HG03066 (cell line): ENCODE measurements at regions not wholly inside any gene's neighbourhood (a gene's known extent, or its start where the extent isn't known, plus 50 kb on each side); places are given as distances from the start of the nearest gene placed in this dataset.
"Not testable (repeated sequence)": the region's sequence is repeated elsewhere in the genome, so short reads cannot be mapped to it uniquely, and the experiment has no call there.

ENCODE experiments used
- ATAC-seq: cut with Tn5 transposase; IDR thresholded peaks from one replicate; pipeline ENCODE4 v1.9.1; 2021; ENCODE audit warnings: low read depth; ENCODE audit not compliant: unreplicated experiment

- no peak for ATAC-seq
Observed at GRCh38 chr1:232364654-232365382, 265.1 kb downstream of the SIPA1L2 start.

GRCh38 chr1:232363008-232363407, 266.9 kb downstream of the SIPA1L2 start:
- ATAC-seq, result no peak

GRCh38 chr1:232357416-232357815, 272.5 kb downstream of the SIPA1L2 start:
- ATAC-seq, result no peak

GRCh38 chr1:232355162-232356006, 274.5 kb downstream of the SIPA1L2 start:
- ATAC-seq, result no peak

GRCh38 chr1:232353001-232353400, 276.9 kb downstream of the SIPA1L2 start:
- ATAC-seq, result no peak

GRCh38 chr1:232352366-232352765, 277.6 kb downstream of the SIPA1L2 start:
- no peak for ATAC-seq

GRCh38 chr1:232351335-232351734, 278.6 kb downstream of the SIPA1L2 start:
- ATAC-seq, result no peak

GRCh38 chr1:232346844-232347243, 283.1 kb downstream of the SIPA1L2 start:
- no peak for ATAC-seq

GRCh38 chr1:232344791-232345399, 285.0 kb downstream of the SIPA1L2 start:
- no peak for ATAC-seq

GRCh38 chr1:232344186-232344585, 285.7 kb downstream of the SIPA1L2 start:
- not testable (repeated sequence) for ATAC-seq

GRCh38 chr1:232340446-232340845, 289.5 kb downstream of the SIPA1L2 start:
- ATAC-seq, result no peak

GRCh38 chr1:232339073-232339472, 290.9 kb downstream of the SIPA1L2 start:
- no peak for ATAC-seq

GRCh38 chr1:232335741-232336293, 294.1 kb downstream of the SIPA1L2 start:
- ATAC-seq, result no peak

- ATAC-seq, result no peak
Observed at GRCh38 chr1:232335261-232335660, 294.7 kb downstream of the SIPA1L2 start.

GRCh38 chr1:232334811-232335210, 295.1 kb downstream of the SIPA1L2 start:
- ATAC-seq, result no peak

GRCh38 chr1:232334246-232334645, 295.7 kb downstream of the SIPA1L2 start:
- no peak for ATAC-seq

GRCh38 chr1:232333419-232333767, 296.5 kb downstream of the SIPA1L2 start:
- ATAC-seq, result no peak

- ATAC-seq, result not testable (repeated sequence)
Observed at GRCh38 chr1:232332710-232333418, 297.1 kb downstream of the SIPA1L2 start.

GRCh38 chr1:232329103-232329813, 300.7 kb downstream of the SIPA1L2 start:
- ATAC-seq, result no peak
